PFSK-1 (cell line): ENCODE measurements at regions not wholly inside any gene's neighbourhood (a gene's known extent, or its start where the extent isn't known, plus 50 kb on each side); places are given as distances from the start of the nearest gene placed in this dataset.

Experiments used
- FOXP2 ChIP-seq: optimal IDR thresholded peaks from 2 replicates; pipeline ENCODE3; 2011; ENCODE audit warnings: borderline replicate concordance, control low read depth, inconsistent platforms; ENCODE audit not compliant: insufficient read depth; ENCODE audit errors: extremely low read length, extremely low read depth
- POLR2AphosphoS5 ChIP-seq: IDR thresholded peaks from 2 replicates; pipeline ENCODE4 v1.6.1; 2012; ENCODE audit warnings: low read depth, mild to moderate bottlenecking, control low read depth, low read length, moderate library complexity
- SIN3A ChIP-seq: IDR thresholded peaks from 2 replicates; pipeline ENCODE4 v1.6.1; 2012; ENCODE audit warnings: mild to moderate bottlenecking, low read length, moderate library complexity, borderline replicate concordance; ENCODE audit not compliant: insufficient read depth
- TAF1 ChIP-seq: IDR thresholded peaks from 2 replicates; pipeline ENCODE4 v1.6.1; 2012; ENCODE audit warnings: low read length, control low read depth, borderline replicate concordance; ENCODE audit not compliant: insufficient read depth
- TF ChIP-seq, protein P1 (sequence below), 2 experiments: IDR thresholded peaks; 2 replicates each; pipeline versions ENCODE4 v1.6.1 to v1.8.0; 2011 to 2012; ENCODE audit warnings: low read depth in 2 of 2, low read length in 2 of 2, control low read depth in 1 of 2, inconsistent platforms in 1 of 2, mild to moderate bottlenecking in 1 of 2, moderate library complexity in 1 of 2; ENCODE audit not compliant: insufficient read depth in 1 of 2

DNA sequence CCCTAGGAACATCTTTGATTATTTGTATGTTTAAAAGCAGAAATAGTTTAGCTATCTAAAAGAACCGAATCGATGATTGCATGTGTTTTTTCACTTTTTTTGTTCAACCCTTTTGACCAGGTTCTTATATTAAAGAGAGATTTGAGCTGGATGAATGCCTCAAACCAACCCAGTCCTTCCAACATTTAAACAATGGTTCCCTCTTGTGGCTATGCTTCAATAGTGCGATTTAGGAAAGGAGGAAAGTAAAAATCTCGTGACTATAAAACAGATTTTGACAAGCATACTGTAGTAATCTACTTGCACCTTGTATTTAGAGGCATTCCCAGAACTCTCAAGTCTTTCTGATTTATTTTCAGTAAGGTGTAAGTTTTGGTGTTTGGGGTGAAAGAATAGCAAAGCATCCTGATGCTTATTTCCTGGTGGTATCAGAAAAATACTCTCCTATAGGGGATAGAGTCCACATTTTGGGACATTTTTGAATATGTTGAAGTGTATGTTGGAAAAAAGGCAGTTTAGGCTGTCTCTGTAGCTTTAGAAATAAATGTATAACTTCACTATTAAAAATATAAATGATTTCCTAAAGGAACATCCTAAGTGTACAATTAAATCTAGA, 159.6 kb upstream of the KCNH8 start:
- TF ChIP-seq TAF1 (no peak), SIN3A (no peak), POLR2AphosphoS5 (no peak), FOXP2 (no peak)
- TF ChIP-seq, protein P1, sequence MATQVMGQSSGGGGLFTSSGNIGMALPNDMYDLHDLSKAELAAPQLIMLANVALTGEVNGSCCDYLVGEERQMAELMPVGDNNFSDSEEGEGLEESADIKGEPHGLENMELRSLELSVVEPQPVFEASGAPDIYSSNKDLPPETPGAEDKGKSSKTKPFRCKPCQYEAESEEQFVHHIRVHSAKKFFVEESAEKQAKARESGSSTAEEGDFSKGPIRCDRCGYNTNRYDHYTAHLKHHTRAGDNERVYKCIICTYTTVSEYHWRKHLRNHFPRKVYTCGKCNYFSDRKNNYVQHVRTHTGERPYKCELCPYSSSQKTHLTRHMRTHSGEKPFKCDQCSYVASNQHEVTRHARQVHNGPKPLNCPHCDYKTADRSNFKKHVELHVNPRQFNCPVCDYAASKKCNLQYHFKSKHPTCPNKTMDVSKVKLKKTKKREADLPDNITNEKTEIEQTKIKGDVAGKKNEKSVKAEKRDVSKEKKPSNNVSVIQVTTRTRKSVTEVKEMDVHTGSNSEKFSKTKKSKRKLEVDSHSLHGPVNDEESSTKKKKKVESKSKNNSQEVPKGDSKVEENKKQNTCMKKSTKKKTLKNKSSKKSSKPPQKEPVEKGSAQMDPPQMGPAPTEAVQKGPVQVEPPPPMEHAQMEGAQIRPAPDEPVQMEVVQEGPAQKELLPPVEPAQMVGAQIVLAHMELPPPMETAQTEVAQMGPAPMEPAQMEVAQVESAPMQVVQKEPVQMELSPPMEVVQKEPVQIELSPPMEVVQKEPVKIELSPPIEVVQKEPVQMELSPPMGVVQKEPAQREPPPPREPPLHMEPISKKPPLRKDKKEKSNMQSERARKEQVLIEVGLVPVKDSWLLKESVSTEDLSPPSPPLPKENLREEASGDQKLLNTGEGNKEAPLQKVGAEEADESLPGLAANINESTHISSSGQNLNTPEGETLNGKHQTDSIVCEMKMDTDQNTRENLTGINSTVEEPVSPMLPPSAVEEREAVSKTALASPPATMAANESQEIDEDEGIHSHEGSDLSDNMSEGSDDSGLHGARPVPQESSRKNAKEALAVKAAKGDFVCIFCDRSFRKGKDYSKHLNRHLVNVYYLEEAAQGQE (IDR thresholded peaks at IDR 0.05; ENCODE audit: insufficient read depth in 1 of 2, low read depth in 2 of 2, low read length in 2 of 2): no peak
